Kidney tubule cell (primary cell): ENCODE measurements at regions not wholly inside any gene's neighbourhood (a gene's known extent, or its start where the extent isn't known, plus 50 kb on each side); places are given as distances from the start of the nearest gene placed in this dataset.
"Not testable (repeated sequence)": the region's sequence is repeated elsewhere in the genome, so short reads cannot be mapped to it uniquely, and the experiment has no call there.

Experiments
- DNase-seq: peaks from one replicate; pipeline ENCODE4 v3.0.0-alpha.2; 2018; ENCODE audit warnings: low spot score

GRCh38 chr4:158122501-158122900 is 50.3 kb downstream of the GASK1B start:
- peak; percentile 52 for DNase-seq

DNA sequence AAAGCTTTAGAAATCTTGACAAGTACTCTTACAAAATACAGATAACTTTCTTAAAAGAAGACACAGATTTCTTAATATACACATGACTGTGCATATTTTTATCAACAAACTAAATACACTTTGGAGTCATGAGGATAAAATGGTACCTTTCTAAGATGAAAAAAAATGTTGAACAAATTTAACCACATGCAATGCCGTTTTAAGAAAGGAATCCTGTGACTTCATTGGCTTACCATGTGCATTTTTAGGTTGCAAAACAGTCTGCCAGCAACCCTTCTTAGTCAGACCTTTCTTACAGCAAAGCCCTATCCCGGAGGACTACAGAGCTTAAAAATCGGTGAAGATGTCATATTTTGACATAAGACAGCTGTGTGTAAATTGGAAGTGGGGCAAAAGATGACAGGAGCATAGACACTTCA is 51.7 kb downstream of the GASK1B start:
- peak; percentile 67 for DNase-seq

DNA sequence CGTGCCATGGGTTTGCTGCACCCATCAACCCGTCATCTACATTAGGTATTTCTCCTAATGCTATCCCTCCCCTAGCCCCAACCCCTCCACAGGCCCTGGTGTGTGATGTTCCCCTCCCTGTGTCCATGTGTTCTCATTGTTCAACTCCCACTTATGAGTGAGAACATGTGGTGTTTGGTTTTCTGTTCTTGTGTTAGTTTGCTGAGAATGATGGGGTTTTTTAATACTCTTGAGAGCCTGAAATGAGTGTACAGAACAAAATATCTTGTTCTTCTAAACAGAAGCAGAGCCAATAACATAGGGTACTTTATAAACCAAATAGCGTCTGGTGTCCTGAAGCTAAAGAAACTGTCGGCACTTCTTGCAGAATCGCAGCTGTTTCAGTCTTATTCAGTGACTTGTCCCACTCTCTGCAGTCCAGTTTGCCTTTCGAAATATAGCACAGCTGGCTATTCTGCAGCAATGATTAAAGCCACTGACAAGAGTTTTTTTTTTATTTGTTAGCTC is 52.1 kb downstream of the GASK1B start:
- DNase-seq, result not testable (repeated sequence)

DNA sequence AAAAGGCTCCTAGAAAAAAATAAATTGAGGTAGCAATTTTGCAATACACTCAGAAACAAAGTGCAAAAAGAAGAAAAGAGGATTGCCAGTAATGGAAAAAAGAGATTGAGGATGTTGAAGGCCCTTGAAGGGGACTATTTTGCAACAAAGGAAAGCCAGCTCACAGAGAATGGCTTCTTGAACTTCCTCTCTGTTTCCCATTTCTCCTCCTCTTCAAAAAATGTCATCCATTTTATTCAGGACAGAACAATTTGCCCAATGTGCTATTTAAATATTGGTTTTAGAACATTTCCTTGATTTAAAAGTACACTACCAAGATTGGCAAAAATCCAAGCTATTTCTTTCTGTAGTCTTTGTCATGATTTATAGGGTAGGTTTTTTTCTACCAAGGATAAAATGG is 60.2 kb downstream of the GASK1B start:
- DNase-seq, result no peak

DNA sequence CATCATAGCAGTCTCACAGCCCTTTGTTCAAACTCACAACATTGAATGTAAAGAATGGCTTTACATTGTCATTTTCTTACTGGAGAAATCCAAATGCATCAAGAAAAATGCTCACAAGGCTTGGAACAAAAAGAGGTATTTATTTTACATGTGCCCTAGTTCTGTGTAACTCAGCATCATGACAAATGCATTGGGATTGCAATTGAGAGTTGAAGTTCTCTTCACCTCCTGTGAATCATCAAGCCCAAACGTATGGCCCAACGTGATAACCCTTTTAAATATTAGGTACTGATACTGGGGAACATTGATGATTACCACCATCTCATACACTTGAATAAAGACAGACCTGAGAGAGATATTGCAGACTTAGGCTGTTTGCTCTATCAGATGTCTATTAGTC is 61.6 kb downstream of the GASK1B start:
- DNase-seq, result peak; percentile 26

DNA sequence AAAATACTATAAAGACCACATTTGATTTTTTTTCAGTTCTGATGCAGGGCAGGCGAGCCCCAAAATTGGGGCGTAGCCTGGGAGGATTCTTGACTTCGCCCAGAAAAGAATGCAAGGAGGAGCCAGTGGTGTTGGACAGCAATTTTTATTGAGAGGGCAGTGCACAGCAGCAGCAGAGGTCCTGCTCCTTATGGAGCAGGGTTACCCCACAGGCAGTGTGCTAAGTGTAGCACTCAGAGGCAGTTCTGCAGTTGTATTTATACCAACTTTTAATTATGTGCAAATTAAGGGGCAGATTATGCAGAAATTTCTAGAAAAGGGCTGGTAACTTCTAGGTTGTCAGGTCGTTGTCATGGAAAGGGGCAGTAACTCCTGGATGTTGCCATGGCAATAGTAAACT is 69.9 kb downstream of the GASK1B start:
- no peak for DNase-seq

DNA sequence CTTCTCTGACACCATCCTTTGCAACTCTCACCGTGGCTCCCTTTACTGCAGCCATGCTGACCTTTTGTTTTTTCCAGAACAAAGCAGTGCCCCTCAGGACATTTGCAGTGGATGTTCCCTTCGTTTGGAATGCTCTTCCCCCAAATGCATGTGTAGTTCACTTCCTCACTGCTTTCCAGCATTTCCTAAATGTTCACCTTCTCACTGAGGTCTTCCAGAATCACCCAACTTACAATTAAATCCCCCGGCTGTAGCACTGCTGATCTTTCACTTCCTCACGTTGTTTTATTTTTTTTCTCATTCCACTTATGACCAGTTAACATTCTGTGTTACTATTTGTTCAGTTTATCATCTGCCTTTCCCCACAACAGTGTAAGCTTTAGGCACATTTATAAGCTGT is 73.1 kb downstream of the GASK1B start:
- DNase-seq, result no peak

DNA sequence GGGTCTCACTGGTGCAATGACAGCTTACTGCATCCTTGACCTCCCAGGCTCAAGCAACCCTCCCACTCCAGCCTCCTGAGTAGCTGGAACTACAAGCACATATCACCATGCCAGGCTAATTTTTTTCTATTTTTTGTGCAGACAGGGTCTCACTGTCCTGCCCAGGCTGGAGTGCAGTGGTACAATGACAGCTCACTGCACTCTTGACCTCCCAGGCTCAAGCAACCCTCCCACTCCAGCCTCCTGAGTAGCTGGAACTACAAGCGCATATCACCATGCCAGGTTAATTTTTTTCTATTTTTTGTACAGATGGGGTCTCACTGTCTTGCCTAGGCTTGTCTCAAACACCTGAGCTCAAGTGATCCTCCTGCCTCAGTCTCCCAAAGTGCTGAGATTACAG is 74.0 kb downstream of the GASK1B start:
- DNase-seq, result no peak

DNA sequence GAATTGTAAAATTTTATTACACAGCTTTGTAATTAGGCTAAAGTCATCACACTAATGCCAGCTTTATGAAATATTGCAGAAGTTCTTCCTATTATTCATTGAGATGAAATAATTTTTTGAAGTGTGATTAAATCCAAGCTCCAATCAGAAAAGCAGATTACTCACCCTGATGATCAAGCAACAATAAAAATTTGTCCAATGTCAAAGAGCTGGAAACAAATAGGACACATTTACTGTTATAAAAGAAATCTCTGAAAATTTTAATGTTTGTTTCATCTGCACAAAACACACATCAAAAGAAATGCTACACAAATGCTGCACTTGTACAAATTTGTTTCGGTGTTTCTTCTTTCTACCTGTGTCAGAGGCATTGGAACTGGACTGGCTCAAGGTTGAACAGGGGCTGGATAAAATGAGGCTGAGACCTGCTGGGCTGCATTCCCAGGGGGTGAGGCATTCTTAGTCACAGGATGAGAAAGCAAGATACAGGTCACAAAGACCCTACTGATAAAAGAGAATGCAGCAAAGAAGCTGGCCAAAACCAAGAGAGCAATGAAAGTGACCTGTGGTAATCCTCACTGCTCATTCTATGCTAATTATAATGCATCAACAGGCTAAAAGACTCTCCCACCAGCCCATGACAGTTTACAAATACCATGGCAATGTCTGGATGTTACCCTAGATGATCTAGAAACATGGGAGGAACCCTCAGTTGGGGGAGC is 78.3 kb downstream of the GASK1B start:
- DNase-seq, result peak; percentile 97

DNA sequence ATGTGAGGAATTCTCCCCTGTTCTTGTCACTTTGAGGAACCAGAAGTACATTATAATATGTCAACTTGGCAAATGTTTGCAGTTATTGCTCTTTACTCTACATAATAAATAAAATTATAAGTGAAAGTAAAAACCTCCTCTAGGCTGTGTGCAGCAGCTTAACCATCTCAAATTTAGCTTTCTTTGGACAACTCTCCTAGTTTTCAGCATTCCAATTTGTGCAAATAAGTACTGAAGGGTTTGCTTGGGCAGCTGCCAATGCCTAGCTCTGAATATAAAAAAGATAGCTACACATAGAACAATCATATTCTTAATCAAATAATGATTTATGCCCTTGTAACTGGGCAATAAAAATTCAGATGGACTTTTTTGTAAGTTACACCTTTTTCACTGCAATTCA is 82.5 kb downstream of the GASK1B start:
- no peak for DNase-seq

- DNase-seq, result not testable (repeated sequence)
These were observed 82.9 kb downstream of the GASK1B start for GRCh38 chr4:158089897-158090296.

DNA sequence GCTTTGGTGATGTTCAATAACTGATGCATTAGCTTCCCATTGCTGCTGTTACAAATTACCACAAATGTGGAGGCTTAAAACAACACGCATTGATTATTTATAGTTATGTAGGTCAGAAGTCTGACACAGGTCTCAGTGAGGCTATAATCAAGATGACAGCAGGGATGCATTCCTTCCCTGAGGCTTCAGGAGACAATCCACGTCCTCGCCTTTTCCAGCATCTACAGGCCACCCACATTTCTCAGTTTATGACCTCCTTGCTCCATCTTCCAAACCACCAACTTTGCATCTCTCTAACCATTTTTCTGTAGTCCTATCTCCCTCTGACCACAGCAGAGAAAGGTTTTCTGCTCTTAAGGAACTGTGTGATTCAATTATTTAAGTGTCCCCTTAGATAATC is 92.5 kb downstream of the GASK1B start:
- no peak for DNase-seq

GRCh38 chr4:158079661-158080060 is 93.2 kb downstream of the GASK1B start:
- DNase-seq, result no peak

- no peak for DNase-seq
These were observed 95.0 kb downstream of the GASK1B start for GRCh38 chr4:158077835-158078234.

DNA sequence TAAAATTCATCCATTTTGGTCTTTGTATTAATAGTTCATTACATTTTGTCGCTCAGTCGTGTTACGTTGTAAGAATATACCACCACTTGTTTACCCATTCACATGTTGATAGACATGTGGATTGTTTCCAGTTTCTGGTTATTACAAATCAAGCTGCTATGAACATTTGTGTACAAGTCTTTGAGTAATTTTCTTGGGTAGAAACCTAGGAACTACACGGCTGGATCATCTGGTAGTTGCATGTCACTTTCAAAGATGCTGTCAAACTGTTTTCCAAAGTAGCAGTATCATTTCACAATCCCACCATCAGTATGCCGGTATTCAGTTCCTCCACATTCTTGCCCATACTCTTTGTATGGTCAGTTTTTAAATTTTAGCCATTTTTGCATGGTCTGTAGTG is 98.0 kb downstream of the GASK1B start:
- no peak for DNase-seq

DNA sequence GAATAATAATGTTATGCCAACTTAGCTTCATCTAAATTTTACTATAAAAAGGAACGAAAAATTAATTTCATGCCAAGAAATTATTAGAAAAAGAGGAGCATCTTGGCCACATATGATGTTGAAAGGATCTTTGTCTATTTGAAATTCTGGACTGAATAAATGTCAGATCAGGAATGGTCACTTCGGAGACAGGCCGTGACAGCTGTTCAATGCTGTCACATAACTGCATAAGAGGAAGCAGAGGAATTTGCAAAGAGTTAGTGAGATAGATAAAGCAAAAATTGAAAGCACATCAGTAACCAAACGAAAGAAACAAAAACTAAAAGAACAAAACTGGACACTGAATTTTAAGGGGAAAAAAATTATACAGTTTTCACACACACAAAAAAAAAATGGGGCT is 100.9 kb downstream of the GASK1B start:
- no peak for DNase-seq

- DNase-seq, result peak; percentile 4
These were observed 104.8 kb downstream of the GASK1B start for GRCh38 chr4:158068068-158068467.

- DNase-seq, result no peak
These were observed 105.2 kb downstream of the GASK1B start for GRCh38 chr4:158067646-158068045.

DNA sequence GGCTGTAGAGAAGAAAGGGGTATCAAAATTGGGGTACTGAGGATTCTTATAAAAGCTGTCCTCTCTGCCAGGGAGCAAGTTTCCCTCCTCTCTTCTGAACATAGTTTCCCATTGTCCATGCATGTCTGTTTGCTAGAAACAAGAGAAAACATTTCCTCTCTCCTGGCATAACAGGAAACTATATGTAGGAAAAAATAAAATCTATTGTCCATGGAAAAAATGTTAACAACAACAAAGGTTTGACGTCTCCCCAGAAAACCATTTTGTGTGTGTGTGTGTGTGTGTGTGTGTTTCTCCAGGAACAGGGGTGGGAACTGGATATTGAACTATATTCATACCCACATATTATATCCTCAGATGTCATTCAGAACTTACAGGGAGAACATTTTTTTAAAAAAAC is 107.2 kb downstream of the GASK1B start:
- no peak for DNase-seq

DNA sequence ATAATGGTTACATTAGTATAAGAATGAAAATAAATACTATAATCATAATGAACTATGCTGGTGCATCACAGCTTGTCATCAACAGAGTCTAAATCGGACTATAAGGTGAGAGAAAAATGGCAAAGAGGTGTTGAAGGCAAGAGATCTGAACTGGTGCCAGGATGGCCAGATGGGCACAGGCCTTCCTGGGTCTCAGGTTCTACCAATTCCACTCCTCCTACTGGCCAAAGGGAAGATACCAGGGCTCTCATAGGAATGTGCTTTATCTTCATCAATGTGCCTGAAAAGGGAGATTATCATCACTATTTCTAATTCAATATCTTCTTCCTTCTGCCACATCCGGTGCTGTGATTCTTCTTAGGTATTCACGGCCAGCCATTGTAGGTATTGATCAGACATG is 107.6 kb downstream of the GASK1B start:
- no peak for DNase-seq

DNA sequence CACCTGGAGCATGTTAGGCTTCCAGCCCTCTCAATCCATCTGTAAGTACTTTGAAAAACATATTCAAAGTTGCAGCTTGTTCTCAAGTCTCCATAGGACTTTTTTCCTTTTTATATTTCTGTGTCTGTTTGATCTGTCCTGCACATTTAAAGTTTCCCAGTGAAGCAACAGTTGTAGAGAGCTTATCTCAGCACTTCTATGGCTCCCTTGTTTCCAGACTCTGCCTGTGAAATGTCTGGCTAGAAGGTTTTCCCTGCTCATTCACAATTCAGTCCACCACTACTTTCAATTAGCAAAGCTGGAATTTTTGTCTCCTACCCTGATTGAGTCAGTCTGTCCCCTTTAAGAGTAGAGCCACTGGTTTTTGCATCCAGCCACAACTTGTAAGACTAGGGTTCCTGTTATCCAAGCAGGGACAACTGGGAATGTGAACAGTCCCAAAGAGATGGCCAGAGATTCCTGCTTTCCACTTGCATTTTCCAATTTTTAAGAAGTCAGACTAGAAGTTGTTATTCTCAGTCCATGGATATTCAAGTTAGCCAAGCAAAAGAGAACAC is 116.1 kb downstream of the GASK1B start:
- no peak for DNase-seq

- DNase-seq, result no peak
These were observed 117.2 kb downstream of the GASK1B start for GRCh38 chr4:158055668-158056067.

GRCh38 chr4:158053801-158054200 is 119.0 kb downstream of the GASK1B start:
- no peak for DNase-seq

DNA sequence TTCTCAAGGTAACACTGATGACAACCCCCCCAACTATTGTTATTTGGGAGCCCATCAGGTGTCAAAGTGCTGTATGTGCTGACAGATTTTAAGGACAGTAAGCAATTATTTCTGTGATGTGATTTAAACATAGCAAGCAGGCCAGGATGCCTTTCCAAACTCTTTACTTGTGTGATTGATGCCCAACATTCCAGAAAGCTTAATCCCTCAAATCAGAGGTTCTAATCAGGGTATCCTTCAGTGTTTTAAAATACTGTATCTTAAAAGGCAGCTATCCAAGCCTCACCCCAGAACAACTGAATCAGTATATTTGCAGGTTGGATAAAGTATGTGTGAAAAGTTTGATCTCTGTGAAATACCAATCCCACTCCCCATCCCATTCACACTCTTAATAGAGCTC is 119.7 kb downstream of the GASK1B start:
- no peak for DNase-seq
